Vagina (tissue), 2 donors: ENCODE measurements at regions not wholly inside any gene's neighbourhood (a gene's known extent, or its start where the extent isn't known, plus 50 kb on each side); places are given as distances from the start of the nearest gene placed in this dataset.

Source experiments
- DNase-seq, 2 donors: peaks; one replicate each; pipeline ENCODE4 v3.0.0-alpha.2; 2017; ENCODE audit errors: extremely low spot score in 2 of 2
- H3K27ac ChIP-seq: fragments of 200-600 bp; sonication (generic); one replicate; pipeline ENCODE4 v1.5.1; 2019
- H3K27me3 ChIP-seq: fragments of 200-600 bp; sonication (generic); one replicate; pipeline ENCODE4 v1.5.1; 2019
- H3K36me3 ChIP-seq, 2 donors: fragments of 200-600 bp; sonication (generic); one replicate each; pipeline ENCODE4 v1.5.1; 2017 to 2019
- H3K4me1 ChIP-seq: fragments of 200-600 bp; sonication (generic); one replicate; pipeline ENCODE4 v1.5.1; 2019
- H3K4me3 ChIP-seq, 2 donors: fragments of 200-600 bp; sonication (generic); 1 replicate in 1 of 2; 2 replicates in 1 of 2; pipeline ENCODE4 v1.5.1; 2016 to 2019
- H3K9me3 ChIP-seq: fragments of 200-600 bp; sonication (generic); one replicate; pipeline ENCODE4 v1.5.1; 2019
- POLR2A ChIP-seq, 2 donors: fragments of 450-650 bp; IDR thresholded peaks; one replicate each; pipeline ENCODE4 v1.6.1; 2017; ENCODE audit warnings: antibody characterized with exemption in 2 of 2, mild to moderate bottlenecking in 2 of 2, moderate library complexity in 2 of 2
- POLR2AphosphoS5 ChIP-seq, 2 donors: sonication (generic); formaldehyde crosslinking; IDR thresholded peaks; one replicate each; pipeline ENCODE4 v1.9.0; 2017; ENCODE audit warnings: antibody characterized with exemption in 2 of 2, mild to moderate bottlenecking in 2 of 2, low read depth in 1 of 2; ENCODE audit not compliant: insufficient read depth in 1 of 2
- intact Hi-C: fragments of 100-400 bp; cut with DNase I; formaldehyde crosslinking; loops from one replicate; pipeline ENCODE4 v1.15.1; 2023
- TF ChIP-seq, protein P1 (sequence below), 3 experiments: fragments of 450-650 bp in 2 of 3; fragments of 200-600 bp in 1 of 3; sonication (generic) in 1 of 3; IDR thresholded peaks; one replicate each; pipeline ENCODE4 v1.5.1; 2017 to 2019; ENCODE audit warnings: antibody characterized with exemption in 3 of 3, mild to moderate bottlenecking in 2 of 3, moderate library complexity in 2 of 3

- intact Hi-C loops: no loop called here
- TF ChIP-seq POLR2AphosphoS5 (IDR thresholded peaks at IDR 0.05; ENCODE audit: insufficient read depth in 1 of 2, low read depth in 1 of 2) (no peak), POLR2A (IDR thresholded peaks at IDR 0.05) (no peak)
- TF ChIP-seq, protein P1, sequence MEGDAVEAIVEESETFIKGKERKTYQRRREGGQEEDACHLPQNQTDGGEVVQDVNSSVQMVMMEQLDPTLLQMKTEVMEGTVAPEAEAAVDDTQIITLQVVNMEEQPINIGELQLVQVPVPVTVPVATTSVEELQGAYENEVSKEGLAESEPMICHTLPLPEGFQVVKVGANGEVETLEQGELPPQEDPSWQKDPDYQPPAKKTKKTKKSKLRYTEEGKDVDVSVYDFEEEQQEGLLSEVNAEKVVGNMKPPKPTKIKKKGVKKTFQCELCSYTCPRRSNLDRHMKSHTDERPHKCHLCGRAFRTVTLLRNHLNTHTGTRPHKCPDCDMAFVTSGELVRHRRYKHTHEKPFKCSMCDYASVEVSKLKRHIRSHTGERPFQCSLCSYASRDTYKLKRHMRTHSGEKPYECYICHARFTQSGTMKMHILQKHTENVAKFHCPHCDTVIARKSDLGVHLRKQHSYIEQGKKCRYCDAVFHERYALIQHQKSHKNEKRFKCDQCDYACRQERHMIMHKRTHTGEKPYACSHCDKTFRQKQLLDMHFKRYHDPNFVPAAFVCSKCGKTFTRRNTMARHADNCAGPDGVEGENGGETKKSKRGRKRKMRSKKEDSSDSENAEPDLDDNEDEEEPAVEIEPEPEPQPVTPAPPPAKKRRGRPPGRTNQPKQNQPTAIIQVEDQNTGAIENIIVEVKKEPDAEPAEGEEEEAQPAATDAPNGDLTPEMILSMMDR (IDR thresholded peaks at IDR 0.05): no peak
- DNase-seq: no peak
Observed at GRCh38 chr1:36636206-36636605, 153.5 kb upstream of the CSF3R start.

GRCh38 chr1:36635284-36635683 lies 152.6 kb upstream of the CSF3R start:
- Histone ChIP-seq H3K4me1 (no peaks in the 10 kb centered on the region), H3K27me3 (no peaks in the 10 kb centered on the region), H3K4me3 (no peak overlapping the region), H3K27ac (no peak overlapping the region), H3K9me3 (no peaks in the 10 kb centered on the region), H3K36me3 (no peaks in the 10 kb centered on the region)
- intact Hi-C loops: no loop called here
- TF ChIP-seq POLR2A (IDR thresholded peaks at IDR 0.05) (no peak), POLR2AphosphoS5 (IDR thresholded peaks at IDR 0.05; ENCODE audit: insufficient read depth in 1 of 2, low read depth in 1 of 2) (no peak)
- TF ChIP-seq, protein P1 (IDR thresholded peaks at IDR 0.05): no peak
- no peak for DNase-seq

More at GRCh38 chr1:36636206-36636605, 153.5 kb upstream of the CSF3R start:
- Histone ChIP-seq H3K4me3 (no peak overlapping the region), H3K4me1 (no peaks in the 10 kb centered on the region), H3K36me3 (no peaks in the 10 kb centered on the region), H3K27me3 (no peaks in the 10 kb centered on the region), H3K27ac (no peak overlapping the region), H3K9me3 (no peaks in the 10 kb centered on the region)

DNA sequence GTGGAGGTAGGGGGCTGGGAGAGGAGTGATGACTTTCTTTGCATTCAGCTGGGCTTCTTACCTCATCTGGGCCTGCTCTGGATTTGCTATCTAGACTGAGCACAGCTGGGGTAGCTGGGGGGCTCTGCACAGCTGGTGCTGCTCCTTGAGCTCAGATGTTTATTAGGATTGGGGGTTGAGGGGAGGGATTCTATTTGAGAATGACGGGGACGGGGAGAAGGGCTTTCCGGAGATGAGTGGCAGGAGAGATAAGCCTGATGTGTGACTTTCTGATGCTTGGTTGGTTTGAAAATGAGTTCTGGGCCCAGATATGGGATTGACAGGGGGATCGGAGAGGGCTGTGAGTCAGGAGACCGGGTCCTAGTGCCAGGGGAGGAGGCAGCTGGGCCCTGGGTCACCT lies 146.1 kb upstream of the CSF3R start:
- no peak for DNase-seq
- intact Hi-C loops: no loop called here
- no peak overlapping the region for H3K27ac ChIP-seq
- TF ChIP-seq POLR2A (IDR thresholded peaks at IDR 0.05) (no peak), POLR2AphosphoS5 (IDR thresholded peaks at IDR 0.05; ENCODE audit: insufficient read depth in 1 of 2, low read depth in 1 of 2) (no peak)
- TF ChIP-seq, protein P1 (IDR thresholded peaks at IDR 0.05): no peak
- no peak overlapping the region for H3K4me3 ChIP-seq
- no peaks in the 10 kb centered on the region for H3K4me1 ChIP-seq
- H3K9me3 ChIP-seq: no peaks in the 10 kb centered on the region
- no peaks in the 10 kb centered on the region for H3K27me3 ChIP-seq
- H3K36me3 ChIP-seq: no peaks in the 10 kb centered on the region

GRCh38 chr1:36626435-36626834 lies 143.7 kb upstream of the CSF3R start:
- Histone ChIP-seq H3K27me3 (no peaks in the 10 kb centered on the region), H3K9me3 (no peaks in the 10 kb centered on the region), H3K27ac (no peak overlapping the region), H3K36me3 (no peaks in the 10 kb centered on the region), H3K4me3 (no peak overlapping the region), H3K4me1 (no peaks in the 10 kb centered on the region)
- intact Hi-C loops: no loop called here
- DNase-seq: no peak
- TF ChIP-seq, protein P1 (IDR thresholded peaks at IDR 0.05): no peak
- TF ChIP-seq POLR2A (IDR thresholded peaks at IDR 0.05): no peak

GRCh38 chr1:36625935-36626310 lies 143.2 kb upstream of the CSF3R start:
- TF ChIP-seq, protein P1 (IDR thresholded peaks at IDR 0.05): no peak

More at GRCh38 chr1:36625935-36626310, 143.2 kb upstream of the CSF3R start:
- no peak overlapping the region for H3K4me3 ChIP-seq
- no peaks in the 10 kb centered on the region for H3K27me3 ChIP-seq
- no peak overlapping the region for H3K27ac ChIP-seq
- H3K4me1 ChIP-seq: no peaks in the 10 kb centered on the region
- no peaks in the 10 kb centered on the region for H3K9me3 ChIP-seq
- no peak for DNase-seq
- intact Hi-C loops: no loop called here
- no peaks in the 10 kb centered on the region for H3K36me3 ChIP-seq
